Fibroblast of lung (primary cell): ENCODE measurements at regions not wholly inside any gene's neighbourhood (a gene's known extent, or its start where the extent isn't known, plus 50 kb on each side); places are given as distances from the start of the nearest gene placed in this dataset.
A peak's percentile ranks its signal among the peaks of the same experiment; 100 is the strongest.

Experiments
- DNase-seq, 2 donors: peaks; one replicate each; pipeline versions ENCODE4 v3.0.0 to v3.0.0-alpha.2; 2010; ENCODE audit warnings: low read depth in 2 of 2
- H2AFZ ChIP-seq: 2 replicates; pipeline ENCODE4 v1.5.1; 2012; ENCODE audit warnings: low read length, control low read depth, inconsistent platforms
- H3K27ac ChIP-seq: 2 replicates; pipeline ENCODE4 v1.5.1; 2011; ENCODE audit warnings: low read length, control low read depth; ENCODE audit not compliant: insufficient read depth
- H3K27me3 ChIP-seq: 2 replicates; pipeline ENCODE4 v1.5.1; 2011; ENCODE audit warnings: mild to moderate bottlenecking, low read length; ENCODE audit not compliant: control insufficient read depth, insufficient read depth
- H3K36me3 ChIP-seq: 2 replicates; pipeline ENCODE4 v1.5.1; 2011; ENCODE audit warnings: low read length; ENCODE audit not compliant: control insufficient read depth, insufficient read depth
- H3K4me1 ChIP-seq: 2 replicates; pipeline ENCODE4 v1.5.1; 2011; ENCODE audit warnings: low read length; ENCODE audit not compliant: control insufficient read depth, insufficient read depth; ENCODE audit errors: extremely low read depth
- H3K4me2 ChIP-seq: 2 replicates; pipeline ENCODE4 v1.5.1; 2011; ENCODE audit warnings: low read length, control low read depth; ENCODE audit not compliant: insufficient read depth; ENCODE audit errors: extremely low read depth
- H3K4me3 ChIP-seq, 4 experiments: fragments of 200-600 bp in 1 of 4; sonication (generic) in 1 of 4; replicated peaks in 1 of 4; 2 replicates each; pipeline ENCODE4 v1.5.1; 2011 to 2016; ENCODE audit warnings: low read length in 4 of 4, low read depth in 3 of 4, mild to moderate bottlenecking in 3 of 4, control low read depth in 2 of 4, inconsistent platforms in 1 of 4, mixed read lengths in 1 of 4; ENCODE audit not compliant: insufficient read depth in 1 of 4; ENCODE audit errors: control extremely low read depth in 1 of 4
- H3K79me2 ChIP-seq: 2 replicates; pipeline ENCODE4 v1.5.1; 2012; ENCODE audit warnings: mild to moderate bottlenecking, low read length, inconsistent platforms; ENCODE audit not compliant: control insufficient read depth, insufficient read depth
- H3K9ac ChIP-seq: 2 replicates; pipeline ENCODE4 v1.5.1; 2011; ENCODE audit warnings: mild to moderate bottlenecking, low read length, control low read depth; ENCODE audit not compliant: insufficient read depth
- H3K9me3 ChIP-seq: 2 replicates; pipeline ENCODE4 v1.5.1; 2012; ENCODE audit warnings: low read depth, low read length; ENCODE audit not compliant: control insufficient read depth, insufficient read depth
- H4K20me1 ChIP-seq: 2 replicates; pipeline ENCODE4 v1.5.1; 2011; ENCODE audit warnings: low read length; ENCODE audit not compliant: control insufficient read depth, insufficient read depth; ENCODE audit errors: extremely low read depth
- CTCF ChIP-seq, 2 donors: IDR thresholded peaks in 1 of 2; conservative IDR thresholded peaks in 1 of 2; 1 replicate in 1 of 2; 2 replicates in 1 of 2; pipeline ENCODE4 v1.5.1; 2011 to 2012; ENCODE audit warnings: low read length in 2 of 2, control low read depth in 1 of 2, inconsistent platforms in 1 of 2, low read depth in 1 of 2, mild to moderate bottlenecking in 1 of 2
- EZH2 ChIP-seq: IDR thresholded peaks from 2 replicates; pipeline ENCODE4 v1.5.1; 2012; ENCODE audit warnings: low read length, control low read depth, mild to moderate bottlenecking; ENCODE audit errors: missing control alignments

GRCh38 chr12:77163074-77164038, 98.0 kb upstream of the E2F7 start:
- no peak overlapping the region for H3K27ac ChIP-seq
- H3K9me3 ChIP-seq: no peaks in the 10 kb centered on the region
- H3K36me3 ChIP-seq: no peaks in the 10 kb centered on the region
- H4K20me1 ChIP-seq: no peaks in the 10 kb centered on the region
- no peaks in the 10 kb centered on the region for H3K4me1 ChIP-seq
- DNase-seq: peak in 1 of 2 donors; percentile 8
- no peak overlapping the region for H3K9ac ChIP-seq
- no peaks in the 10 kb centered on the region for H3K79me2 ChIP-seq
- TF ChIP-seq CTCF (conservative IDR thresholded peaks at IDR 0.05 in 1 of 2, IDR thresholded peaks at IDR 0.05 in 1 of 2; ENCODE audit: low read depth in 1 of 2, low read length in 2 of 2) (no peak), EZH2 (no peak)
- H3K4me2 ChIP-seq: no peak overlapping the region
- H3K27me3 ChIP-seq: no peaks in the 10 kb centered on the region
- no peak overlapping the region for H3K4me3 ChIP-seq
- no peak overlapping the region for H2AFZ ChIP-seq

GRCh38 chr12:77161944-77162343, 96.6 kb upstream of the E2F7 start:
- no peaks in the 10 kb centered on the region for H4K20me1 ChIP-seq
- no peak overlapping the region for H3K9ac ChIP-seq
- TF ChIP-seq CTCF (conservative IDR thresholded peaks at IDR 0.05 in 1 of 2, IDR thresholded peaks at IDR 0.05 in 1 of 2; ENCODE audit: low read depth in 1 of 2, low read length in 2 of 2) (no peak), EZH2 (no peak)
- no peaks in the 10 kb centered on the region for H3K9me3 ChIP-seq
- H3K4me1 ChIP-seq: no peaks in the 10 kb centered on the region
- no peaks in the 10 kb centered on the region for H3K27me3 ChIP-seq
- H3K36me3 ChIP-seq: no peaks in the 10 kb centered on the region
- H3K27ac ChIP-seq: no peak overlapping the region
- no peak overlapping the region for H3K4me3 ChIP-seq
- H3K4me2 ChIP-seq: no peak overlapping the region
- H2AFZ ChIP-seq: no peak overlapping the region
- no peaks in the 10 kb centered on the region for H3K79me2 ChIP-seq
- DNase-seq: no peak

GRCh38 chr12:77160931-77161330, 95.6 kb upstream of the E2F7 start:
- Histone ChIP-seq H3K4me1 (no peaks in the 10 kb centered on the region), H3K9ac (no peak overlapping the region), H3K27me3 (no peaks in the 10 kb centered on the region), H4K20me1 (no peaks in the 10 kb centered on the region), H3K36me3 (no peaks in the 10 kb centered on the region), H3K4me2 (no peak overlapping the region), H3K79me2 (no peaks in the 10 kb centered on the region), H3K4me3 (no peak overlapping the region), H3K27ac (no peak overlapping the region), H3K9me3 (no peaks in the 10 kb centered on the region), H2AFZ (no peak overlapping the region)
- TF ChIP-seq CTCF (conservative IDR thresholded peaks at IDR 0.05 in 1 of 2, IDR thresholded peaks at IDR 0.05 in 1 of 2; ENCODE audit: low read depth in 1 of 2, low read length in 2 of 2): no peak
- no peak for TF ChIP-seq EZH2
- DNase-seq: peak in 1 of 2 donors; percentile 50
